Neural cell (in vitro differentiated cells): ENCODE measurements at regions not wholly inside any gene's neighbourhood (a gene's known extent, or its start where the extent isn't known, plus 50 kb on each side); places are given as distances from the start of the nearest gene placed in this dataset.

Experiments used
- H2AFZ ChIP-seq: fragments of 200-600, 300-800 bp; sonication (generic), shearing (Covaris generic); 2 replicates; pipeline ENCODE4 v1.6.0; 2014; ENCODE audit warnings: low read depth, mild to moderate bottlenecking, antibody characterized with exemption, low read length, moderate library complexity
- H3F3A ChIP-seq: fragments of 200-600 bp; shearing (Covaris generic); 2 replicates; pipeline ENCODE4 v1.6.1; 2016; ENCODE audit warnings: mild to moderate bottlenecking, moderate library complexity, mixed read lengths, antibody characterized with exemption, low read length; ENCODE audit not compliant: insufficient read depth, poor library complexity, severe bottlenecking
- H3K27ac ChIP-seq: fragments of 200-600, 300-800 bp; sonication (generic), shearing (Covaris generic); 2 replicates; pipeline ENCODE4 v1.5.1; 2014; ENCODE audit warnings: mild to moderate bottlenecking, low read length, moderate library complexity
- H3K27me3 ChIP-seq: fragments of 300-800, 200-600 bp; sonication (generic), shearing (Covaris generic); 2 replicates; pipeline ENCODE4 v1.6.0; 2014; ENCODE audit warnings: mild to moderate bottlenecking, low read depth, low read length, moderate library complexity; ENCODE audit not compliant: insufficient read depth
- H3K36me3 ChIP-seq: fragments of 300-800, 200-600 bp; sonication (generic), shearing (Covaris generic); 2 replicates; pipeline ENCODE4 v1.5.1; 2014; ENCODE audit warnings: mild to moderate bottlenecking, antibody characterized with exemption, low read length, moderate library complexity; ENCODE audit not compliant: insufficient read depth
- H3K4me2 ChIP-seq: fragments of 300-800, 200-600 bp; sonication (generic), shearing (Covaris generic); 2 replicates; pipeline ENCODE4 v1.6.0; 2014; ENCODE audit warnings: mild to moderate bottlenecking, low read length
- H3K4me3 ChIP-seq: fragments of 300-800, 200-600 bp; sonication (generic), shearing (Covaris generic); 2 replicates; pipeline ENCODE4 v1.5.1; 2014; ENCODE audit warnings: mild to moderate bottlenecking, low read length, moderate library complexity
- H3K79me2 ChIP-seq: fragments of 200-600 bp; shearing (Covaris generic); replicated peaks from 2 replicates; pipeline ENCODE4 v1.6.0; 2014; ENCODE audit warnings: mild to moderate bottlenecking, low read length, moderate library complexity; ENCODE audit not compliant: insufficient read depth
- H3K9ac ChIP-seq: fragments of 300-800, 200-600 bp; sonication (generic), shearing (Covaris generic); 2 replicates; pipeline ENCODE4 v1.6.1; 2016; ENCODE audit warnings: mild to moderate bottlenecking, low read length, mixed read lengths
- H3K9me2 ChIP-seq: fragments of 200-600 bp; shearing (Covaris generic); 2 replicates; pipeline ENCODE4 v1.6.1; 2016; ENCODE audit warnings: mild to moderate bottlenecking, low read length, mixed read lengths; ENCODE audit not compliant: insufficient read depth
- H3K9me3 ChIP-seq: fragments of 200-600, 300-800 bp; sonication (generic), shearing (Covaris generic); 2 replicates; pipeline ENCODE4 v1.6.1; 2016; ENCODE audit warnings: mild to moderate bottlenecking, mixed run types, low read length, moderate library complexity, mixed read lengths
- H4K20me1 ChIP-seq: fragments of 200-600 bp; shearing (Covaris generic); 2 replicates; pipeline ENCODE4 v1.6.1; 2016; ENCODE audit warnings: mild to moderate bottlenecking, mixed run types; ENCODE audit not compliant: insufficient read depth
- EP300 ChIP-seq: fragments of 450-650 bp; conservative IDR thresholded peaks from 2 replicates; pipeline ENCODE4 v1.6.1; 2014; ENCODE audit warnings: antibody characterized with exemption, mild to moderate bottlenecking, moderate library complexity; ENCODE audit not compliant: poor library complexity, severe bottlenecking
- EZH2 ChIP-seq: fragments of 200-600, 300-800 bp; shearing (Covaris generic), sonication (generic); IDR thresholded peaks from 2 replicates; pipeline ENCODE4 v1.6.1; 2014; ENCODE audit warnings: antibody characterized with exemption, low read length, borderline replicate concordance, mild to moderate bottlenecking; ENCODE audit not compliant: insufficient read depth, poor library complexity, severe bottlenecking
- MXI1 ChIP-seq: fragments of 450-650 bp; conservative IDR thresholded peaks from 2 replicates; pipeline ENCODE4 v1.6.1; 2014; ENCODE audit warnings: antibody characterized with exemption, mild to moderate bottlenecking; ENCODE audit not compliant: poor library complexity, severe bottlenecking
- POLR2AphosphoS5 ChIP-seq: IDR thresholded peaks from 2 replicates; pipeline ENCODE4 v1.6.1; 2012
- RAD21 ChIP-seq: fragments of 450-650 bp; conservative IDR thresholded peaks from 2 replicates; pipeline ENCODE4 v1.6.1; 2014; ENCODE audit warnings: antibody characterized with exemption, mild to moderate bottlenecking, moderate library complexity
- SMC3 ChIP-seq: fragments of 450-650 bp; conservative IDR thresholded peaks from 2 replicates; pipeline ENCODE4 v1.6.1; 2014; ENCODE audit warnings: antibody characterized with exemption, mild to moderate bottlenecking, moderate library complexity; ENCODE audit not compliant: poor library complexity
- TAF1 ChIP-seq: IDR thresholded peaks from 2 replicates; pipeline ENCODE4 v1.6.1; 2012; ENCODE audit warnings: low read depth
- TF ChIP-seq, protein P1 (sequence below): fragments of 450-650 bp; IDR thresholded peaks from 2 replicates; pipeline ENCODE4 v1.5.1; 2014; ENCODE audit warnings: antibody characterized with exemption, mild to moderate bottlenecking, moderate library complexity; ENCODE audit not compliant: poor library complexity, severe bottlenecking
- TF ChIP-seq, protein P2 (sequence below): IDR thresholded peaks from 2 replicates; pipeline ENCODE4 v1.6.1; 2012; ENCODE audit warnings: borderline replicate concordance

DNA sequence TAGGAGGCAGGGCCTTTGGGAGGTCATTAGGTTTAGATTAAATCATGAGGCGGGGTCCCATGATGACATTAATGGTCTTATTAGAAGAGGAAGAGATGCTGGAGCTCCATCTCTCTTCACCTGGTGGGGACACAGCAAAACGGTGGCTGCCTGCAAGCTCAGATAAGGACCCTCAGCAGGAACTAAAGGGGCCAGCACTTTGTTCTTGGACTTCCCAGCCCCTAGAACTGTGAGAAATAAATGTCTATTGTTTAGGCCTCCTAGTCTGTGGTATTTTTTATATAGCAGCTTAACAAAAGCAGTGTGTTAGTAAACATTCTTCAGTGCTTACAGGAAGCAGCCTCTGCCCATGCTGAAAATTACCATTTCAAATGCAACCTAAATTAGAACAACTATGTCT is 157.6 kb downstream of the FOXA2 start:
- no peak for TF ChIP-seq TAF1
- no peak for TF ChIP-seq SMC3
- no peak for TF ChIP-seq RAD21
- no peak for TF ChIP-seq MXI1
- no peak for TF ChIP-seq EZH2
- TF ChIP-seq, protein P1, sequence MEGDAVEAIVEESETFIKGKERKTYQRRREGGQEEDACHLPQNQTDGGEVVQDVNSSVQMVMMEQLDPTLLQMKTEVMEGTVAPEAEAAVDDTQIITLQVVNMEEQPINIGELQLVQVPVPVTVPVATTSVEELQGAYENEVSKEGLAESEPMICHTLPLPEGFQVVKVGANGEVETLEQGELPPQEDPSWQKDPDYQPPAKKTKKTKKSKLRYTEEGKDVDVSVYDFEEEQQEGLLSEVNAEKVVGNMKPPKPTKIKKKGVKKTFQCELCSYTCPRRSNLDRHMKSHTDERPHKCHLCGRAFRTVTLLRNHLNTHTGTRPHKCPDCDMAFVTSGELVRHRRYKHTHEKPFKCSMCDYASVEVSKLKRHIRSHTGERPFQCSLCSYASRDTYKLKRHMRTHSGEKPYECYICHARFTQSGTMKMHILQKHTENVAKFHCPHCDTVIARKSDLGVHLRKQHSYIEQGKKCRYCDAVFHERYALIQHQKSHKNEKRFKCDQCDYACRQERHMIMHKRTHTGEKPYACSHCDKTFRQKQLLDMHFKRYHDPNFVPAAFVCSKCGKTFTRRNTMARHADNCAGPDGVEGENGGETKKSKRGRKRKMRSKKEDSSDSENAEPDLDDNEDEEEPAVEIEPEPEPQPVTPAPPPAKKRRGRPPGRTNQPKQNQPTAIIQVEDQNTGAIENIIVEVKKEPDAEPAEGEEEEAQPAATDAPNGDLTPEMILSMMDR, result no peak
- TF ChIP-seq, protein P2, sequence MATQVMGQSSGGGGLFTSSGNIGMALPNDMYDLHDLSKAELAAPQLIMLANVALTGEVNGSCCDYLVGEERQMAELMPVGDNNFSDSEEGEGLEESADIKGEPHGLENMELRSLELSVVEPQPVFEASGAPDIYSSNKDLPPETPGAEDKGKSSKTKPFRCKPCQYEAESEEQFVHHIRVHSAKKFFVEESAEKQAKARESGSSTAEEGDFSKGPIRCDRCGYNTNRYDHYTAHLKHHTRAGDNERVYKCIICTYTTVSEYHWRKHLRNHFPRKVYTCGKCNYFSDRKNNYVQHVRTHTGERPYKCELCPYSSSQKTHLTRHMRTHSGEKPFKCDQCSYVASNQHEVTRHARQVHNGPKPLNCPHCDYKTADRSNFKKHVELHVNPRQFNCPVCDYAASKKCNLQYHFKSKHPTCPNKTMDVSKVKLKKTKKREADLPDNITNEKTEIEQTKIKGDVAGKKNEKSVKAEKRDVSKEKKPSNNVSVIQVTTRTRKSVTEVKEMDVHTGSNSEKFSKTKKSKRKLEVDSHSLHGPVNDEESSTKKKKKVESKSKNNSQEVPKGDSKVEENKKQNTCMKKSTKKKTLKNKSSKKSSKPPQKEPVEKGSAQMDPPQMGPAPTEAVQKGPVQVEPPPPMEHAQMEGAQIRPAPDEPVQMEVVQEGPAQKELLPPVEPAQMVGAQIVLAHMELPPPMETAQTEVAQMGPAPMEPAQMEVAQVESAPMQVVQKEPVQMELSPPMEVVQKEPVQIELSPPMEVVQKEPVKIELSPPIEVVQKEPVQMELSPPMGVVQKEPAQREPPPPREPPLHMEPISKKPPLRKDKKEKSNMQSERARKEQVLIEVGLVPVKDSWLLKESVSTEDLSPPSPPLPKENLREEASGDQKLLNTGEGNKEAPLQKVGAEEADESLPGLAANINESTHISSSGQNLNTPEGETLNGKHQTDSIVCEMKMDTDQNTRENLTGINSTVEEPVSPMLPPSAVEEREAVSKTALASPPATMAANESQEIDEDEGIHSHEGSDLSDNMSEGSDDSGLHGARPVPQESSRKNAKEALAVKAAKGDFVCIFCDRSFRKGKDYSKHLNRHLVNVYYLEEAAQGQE, result no peak
- no peak for TF ChIP-seq POLR2AphosphoS5
- TF ChIP-seq EP300, result no peak

DNA sequence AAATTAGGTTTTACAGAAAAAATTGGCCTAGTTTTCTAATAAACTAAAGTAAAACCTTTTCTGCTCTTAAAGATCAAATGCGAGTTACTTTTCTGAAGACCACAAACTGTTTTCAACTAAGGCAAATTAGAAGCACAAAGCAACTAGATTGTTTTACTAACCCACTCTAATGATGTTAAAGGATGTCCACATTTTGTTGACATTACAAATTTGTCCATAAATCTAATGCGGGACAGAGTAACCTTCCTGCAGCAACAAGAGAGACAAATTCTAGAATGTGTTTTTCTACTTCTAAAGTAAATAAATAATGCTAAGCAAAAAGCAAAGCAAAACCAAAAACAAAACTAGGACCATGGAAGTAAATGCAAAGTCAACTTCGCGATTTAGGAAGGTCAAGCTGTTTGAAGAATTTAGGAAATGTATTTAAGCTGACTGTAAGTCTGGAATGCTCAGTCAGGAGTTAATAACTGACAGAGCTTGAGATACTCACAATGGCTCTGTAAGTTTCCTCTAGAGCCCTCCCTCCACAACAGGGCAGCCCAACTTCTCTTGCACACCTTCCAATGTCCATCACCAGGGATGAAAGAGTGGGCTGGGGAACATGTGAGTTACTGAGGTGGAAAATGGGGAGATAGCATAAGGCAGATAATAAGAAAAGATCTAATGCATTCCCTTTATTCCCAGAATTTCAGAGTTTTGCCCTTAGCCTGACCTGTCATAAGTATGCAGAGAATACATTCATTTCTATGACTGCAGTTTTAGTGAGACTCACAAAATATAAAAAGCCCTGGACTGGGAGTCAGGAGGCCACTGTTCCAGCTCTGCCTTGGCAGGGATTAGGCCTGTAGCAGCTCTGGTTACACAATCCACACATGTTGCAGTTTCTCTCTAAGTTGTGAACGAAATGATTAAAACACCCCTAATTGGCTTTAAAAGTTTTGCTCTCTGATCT is 158.8 kb downstream of the FOXA2 start:
- no peaks in the 10 kb centered on the region for H3K9me3 ChIP-seq
- H3K9me2 ChIP-seq, result no peaks in the 10 kb centered on the region
- H3K27me3 ChIP-seq, result peaks cover 21% of the 10 kb centered on the region
- no peak overlapping the region for H3K9ac ChIP-seq
- H3K4me2 ChIP-seq, result no peak overlapping the region
- TF ChIP-seq MXI1 (no peak), TAF1 (no peak), EZH2 (no peak), EP300 (no peak), SMC3 (no peak), POLR2AphosphoS5 (no peak), RAD21 (no peak)
- TF ChIP-seq, protein P2, result no peak
- TF ChIP-seq, protein P1, result no peak
- H4K20me1 ChIP-seq, result no peaks in the 10 kb centered on the region
- no peak overlapping the region for H3K27ac ChIP-seq
- no peaks in the 10 kb centered on the region for H3K79me2 ChIP-seq
- H3K36me3 ChIP-seq, result no peaks in the 10 kb centered on the region
- H3F3A ChIP-seq, result no peaks in the 10 kb centered on the region
- H3K4me3 ChIP-seq, result no peak overlapping the region
- no peak overlapping the region for H2AFZ ChIP-seq

More for the DNA sequence above, 157.6 kb downstream of the FOXA2 start:
- Histone ChIP-seq H3F3A (no peaks in the 10 kb centered on the region), H3K79me2 (no peaks in the 10 kb centered on the region), H3K27ac (no peak overlapping the region), H3K4me3 (no peak overlapping the region), H3K9me2 (no peaks in the 10 kb centered on the region), H3K36me3 (no peaks in the 10 kb centered on the region), H3K4me2 (no peak overlapping the region), H4K20me1 (no peaks in the 10 kb centered on the region), H3K9ac (no peak overlapping the region), H3K27me3 (peaks cover 29% of the 10 kb centered on the region), H2AFZ (no peak overlapping the region), H3K9me3 (no peaks in the 10 kb centered on the region)
